GDM1 (cell line): ENCODE measurements at regions not wholly inside any gene's neighbourhood (a gene's known extent, or its start where the extent isn't known, plus 50 kb on each side); places are given as distances from the start of the nearest gene placed in this dataset.

Source experiments
- DNase-seq: peaks from one replicate; lab custom pipeline; 2025; lab: John Stamatoyannopoulos, UW

DNA sequence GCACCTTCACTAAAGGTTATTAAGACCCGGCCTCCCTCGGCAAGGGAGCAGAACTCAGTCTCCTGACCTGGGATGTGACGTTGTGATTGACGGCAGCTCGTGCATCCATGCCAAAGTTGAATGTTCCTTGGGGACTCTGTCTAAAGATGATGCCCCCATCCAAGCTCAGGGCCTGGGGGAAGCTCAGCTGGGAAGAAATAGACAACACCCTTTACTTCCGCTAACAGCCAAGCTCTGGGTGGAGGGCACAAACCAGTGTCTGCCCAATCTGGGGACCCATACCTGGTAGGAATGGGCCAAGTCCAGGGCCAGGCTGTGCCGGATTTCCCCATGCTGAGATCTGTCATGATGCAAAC lies 95.4 kb downstream of the RMI2 start:
- no peak for DNase-seq

DNA sequence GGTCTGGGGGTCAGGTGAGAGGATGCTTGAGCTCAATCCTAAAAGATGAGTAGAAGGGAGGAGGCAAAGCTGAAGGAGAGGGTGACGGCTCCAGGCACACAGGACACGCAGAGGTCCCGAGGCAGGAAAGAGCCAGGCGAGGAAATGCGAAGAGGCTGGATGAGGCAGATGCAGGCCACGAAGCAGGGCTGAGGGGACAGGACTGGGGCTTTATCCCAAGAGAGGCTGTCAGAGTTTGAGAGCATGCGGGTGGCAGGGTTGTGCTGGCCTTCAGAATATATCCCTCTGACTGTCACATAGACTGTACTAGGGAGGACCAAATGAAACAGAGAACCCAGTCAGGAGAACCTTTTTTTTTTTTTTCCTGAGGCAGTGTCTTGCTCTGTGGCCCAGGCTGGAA lies 100.2 kb downstream of the RMI2 start:
- no peak for DNase-seq

DNA sequence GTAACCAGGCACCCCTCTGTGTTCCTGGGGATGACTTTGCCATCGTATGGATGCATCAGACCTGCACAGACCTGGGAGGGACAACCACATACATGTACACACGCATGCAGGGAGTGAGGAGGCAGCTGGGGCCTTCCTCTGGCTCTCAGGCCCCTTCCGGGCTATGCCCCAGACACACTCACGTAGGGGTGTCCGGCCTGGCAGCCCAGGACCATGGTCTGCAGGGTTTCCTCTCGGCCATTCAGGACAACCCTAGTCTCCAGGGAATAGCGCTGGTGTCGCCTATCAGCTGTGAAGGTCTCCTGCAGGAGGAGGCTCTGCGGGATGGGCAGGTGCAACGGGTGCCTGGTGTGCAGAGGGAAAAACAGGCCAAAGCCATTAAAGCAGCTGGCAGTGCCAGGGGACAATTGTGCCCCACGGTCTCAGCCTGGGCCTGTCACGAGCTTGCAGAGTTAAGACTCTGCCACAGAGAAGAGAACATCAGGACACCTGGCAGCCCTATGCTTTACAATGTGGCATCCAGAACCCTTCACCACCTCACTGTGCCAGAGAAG lies 101.4 kb downstream of the RMI2 start:
- no peak for DNase-seq

DNA sequence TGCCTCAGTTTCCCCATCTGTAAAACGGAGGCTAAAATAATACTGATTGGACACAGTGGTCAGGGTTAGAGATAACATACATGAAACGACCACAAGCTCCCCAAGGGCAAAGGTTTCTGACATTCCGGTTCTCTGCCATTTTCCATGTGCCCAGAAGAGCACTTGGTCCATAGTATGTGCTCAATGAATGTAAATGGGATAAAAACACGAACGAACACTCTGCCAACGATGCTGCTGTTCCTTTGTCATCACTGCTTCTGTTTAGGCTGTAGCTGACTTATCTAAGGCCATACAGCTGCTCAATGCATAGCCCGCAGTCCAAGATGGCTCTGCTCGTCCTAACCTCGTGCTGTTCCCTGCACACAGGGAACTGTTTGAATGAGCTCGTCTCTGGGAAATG lies 102.0 kb downstream of the RMI2 start:
- no peak for DNase-seq

DNA sequence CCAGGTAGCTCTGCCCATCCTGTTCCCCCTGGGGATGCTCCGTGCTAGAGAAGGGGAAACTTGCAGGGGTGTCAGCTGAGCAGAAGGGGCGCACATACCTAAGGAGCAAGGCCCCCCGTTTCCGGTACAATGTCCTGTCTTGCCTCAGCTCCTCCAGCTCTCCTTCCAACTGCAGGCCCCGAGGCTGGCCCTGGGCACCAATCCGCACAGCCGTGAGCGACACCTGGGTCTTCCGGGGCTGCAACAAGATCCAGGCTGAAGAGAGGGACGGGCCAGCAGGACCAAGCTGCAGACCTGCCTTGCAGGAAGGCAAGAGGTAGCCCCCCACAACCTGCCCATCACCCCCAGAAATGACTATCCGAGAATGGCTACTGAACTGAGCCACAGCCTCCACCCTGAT lies 102.6 kb downstream of the RMI2 start:
- DNase-seq, result no peak

DNA sequence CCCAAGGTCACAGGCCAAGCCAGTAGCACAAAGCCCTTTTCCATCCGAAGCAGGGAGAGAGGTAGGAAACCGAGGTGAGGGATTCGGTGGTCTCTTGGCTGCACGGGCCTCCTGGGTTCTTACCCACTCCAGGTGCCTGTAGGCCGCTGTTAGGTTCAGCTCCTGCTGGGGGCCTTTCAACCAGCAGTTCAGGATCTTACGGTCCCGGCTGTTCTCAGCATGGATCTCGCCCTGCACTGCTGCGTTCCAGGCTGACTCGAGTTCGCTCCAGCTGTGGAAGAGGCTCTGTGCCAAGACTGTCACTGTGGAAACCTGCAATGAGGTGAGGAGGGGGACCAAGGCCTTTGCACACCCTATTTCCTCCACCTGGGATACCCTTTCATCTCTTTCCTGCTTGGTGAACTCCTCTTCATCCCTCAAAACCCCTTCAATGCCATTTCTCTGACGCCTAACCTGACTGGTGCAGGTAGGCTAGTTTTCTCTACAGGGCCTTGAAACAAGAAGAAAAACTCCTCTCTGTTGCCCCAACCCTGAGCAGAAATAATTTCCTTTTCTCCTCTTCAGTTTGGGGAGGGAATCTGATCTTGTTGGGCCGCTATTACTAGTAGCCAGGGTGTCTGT lies 103.6 kb downstream of the RMI2 start:
- DNase-seq, result no peak

DNA sequence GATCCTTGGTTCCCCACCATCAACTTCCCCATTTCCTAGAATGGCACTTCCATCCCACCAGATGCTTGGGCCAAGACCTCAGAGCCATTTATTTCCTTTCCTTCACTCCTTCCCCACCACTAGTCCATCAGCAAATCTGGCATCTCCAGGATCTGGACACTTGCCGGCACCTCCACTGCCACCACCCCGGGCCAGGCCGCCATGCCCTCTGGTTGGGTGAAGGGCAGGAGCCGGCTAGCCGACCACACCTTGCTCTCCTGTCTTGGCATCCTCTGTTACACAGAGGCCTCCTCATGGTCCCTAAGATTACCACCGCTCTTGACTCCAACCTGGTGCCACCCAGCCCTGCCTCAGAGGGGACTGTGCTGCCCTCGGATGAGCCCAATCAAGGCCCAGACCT lies 104.5 kb downstream of the RMI2 start:
- no peak for DNase-seq

DNA sequence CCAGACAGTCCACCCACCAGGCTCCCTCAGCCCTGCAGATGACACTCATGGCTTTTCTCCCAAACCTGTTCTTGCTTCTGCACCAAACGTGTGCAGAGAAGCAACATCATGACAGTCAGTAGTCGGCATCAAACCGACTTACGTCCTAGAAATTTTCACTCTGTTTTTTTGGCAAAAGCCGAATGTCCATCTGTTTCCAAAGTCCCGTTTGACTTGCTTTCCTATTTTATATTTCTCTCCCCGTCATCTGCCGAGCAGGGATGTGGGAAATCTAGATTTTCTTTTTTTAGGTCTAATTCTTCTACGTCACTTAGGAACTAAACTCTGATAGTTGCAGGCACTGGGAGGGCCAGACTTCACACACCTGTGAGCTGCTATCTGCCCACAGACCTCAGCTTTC lies 104.9 kb downstream of the RMI2 start:
- no peak for DNase-seq

DNA sequence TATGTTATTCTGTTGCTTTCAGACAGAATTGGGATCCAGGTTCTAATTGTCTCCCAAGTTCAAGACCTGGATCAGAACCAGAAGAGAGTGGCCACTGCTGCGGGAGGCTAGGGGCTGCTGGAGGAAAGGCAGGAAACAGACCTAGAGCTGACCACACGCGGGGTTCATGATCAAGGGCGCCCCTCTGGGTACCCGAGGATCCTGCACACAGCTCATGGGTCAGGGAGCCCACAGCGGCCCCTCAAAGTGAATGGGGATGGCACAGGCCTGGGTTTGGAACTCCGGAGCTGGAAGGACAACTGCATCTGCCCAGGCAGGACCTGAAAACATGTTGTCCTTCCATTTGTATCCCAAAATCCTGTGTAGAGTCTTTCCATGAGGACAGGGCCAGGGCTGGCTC lies 107.0 kb downstream of the RMI2 start:
- no peak for DNase-seq

DNA sequence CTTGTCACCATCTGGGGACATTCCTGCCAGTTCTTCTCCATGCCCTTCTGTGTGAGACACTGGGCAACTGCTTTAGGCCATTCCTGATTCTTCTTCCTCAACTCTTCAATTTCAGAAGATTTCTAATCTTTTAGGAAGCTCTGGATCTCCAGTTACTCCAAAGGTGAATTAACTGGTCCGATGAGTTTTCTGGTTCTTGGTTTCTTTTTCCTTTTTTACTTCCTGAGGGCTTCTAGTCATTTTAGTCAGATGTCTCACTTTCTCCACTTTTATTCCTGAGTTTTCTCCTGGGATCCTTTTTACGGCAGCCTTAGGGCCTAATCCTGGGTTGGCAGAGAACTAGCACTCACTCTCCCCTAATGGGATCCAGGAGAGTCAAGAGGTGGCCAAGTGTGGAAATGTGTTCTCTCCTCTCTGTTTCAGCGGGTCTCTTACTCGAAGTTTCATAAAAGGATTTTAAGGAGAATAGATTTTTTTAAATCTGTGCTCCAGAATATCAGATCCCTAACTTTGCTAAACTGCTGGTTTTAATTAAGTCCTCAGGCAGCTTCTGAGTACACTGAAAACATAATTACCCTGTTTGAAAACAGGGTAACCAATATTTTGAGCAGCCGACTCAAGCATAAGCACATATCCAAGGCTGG lies 107.6 kb downstream of the RMI2 start:
- no peak for DNase-seq

DNA sequence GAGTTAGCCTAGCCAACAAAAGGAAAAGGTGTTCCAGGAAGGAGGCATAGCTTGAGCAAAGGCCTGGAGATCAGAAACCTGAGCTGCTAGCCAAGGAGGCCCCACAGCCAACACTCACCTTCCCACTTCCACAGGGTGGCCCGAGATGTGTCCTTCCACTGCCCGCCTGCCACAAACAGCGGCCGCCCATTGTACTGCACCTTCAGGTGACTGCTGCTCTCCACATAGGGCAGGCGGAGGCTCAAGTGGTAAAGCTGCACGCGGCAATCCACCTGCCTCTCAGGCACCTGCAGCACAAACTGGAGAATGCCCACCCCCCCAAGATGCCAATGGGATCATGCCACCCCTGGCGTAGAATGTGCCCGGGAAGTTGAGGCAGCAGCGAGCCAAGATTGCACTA lies 111.5 kb downstream of the RMI2 start:
- no peak for DNase-seq

DNA sequence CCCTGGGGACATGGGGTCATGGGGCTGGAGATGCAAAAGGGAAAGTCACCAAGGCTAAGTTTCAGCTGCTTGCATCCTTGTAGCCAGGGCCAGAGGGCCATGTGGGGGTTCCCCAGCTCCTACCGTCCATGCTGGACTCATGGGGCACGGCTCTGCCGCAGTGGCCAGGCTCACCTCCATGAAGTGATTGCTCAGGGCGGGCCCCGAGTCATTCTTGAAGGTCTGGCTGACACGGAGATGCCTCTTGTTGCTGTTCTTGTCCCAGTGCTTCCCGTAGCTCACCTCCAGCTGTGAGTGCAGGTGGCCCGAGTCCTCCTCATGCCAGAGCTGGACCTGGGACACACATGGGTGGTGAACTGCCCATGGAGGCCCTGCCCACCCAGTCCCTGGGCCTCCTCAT lies 114.5 kb downstream of the RMI2 start:
- DNase-seq, result no peak

DNA sequence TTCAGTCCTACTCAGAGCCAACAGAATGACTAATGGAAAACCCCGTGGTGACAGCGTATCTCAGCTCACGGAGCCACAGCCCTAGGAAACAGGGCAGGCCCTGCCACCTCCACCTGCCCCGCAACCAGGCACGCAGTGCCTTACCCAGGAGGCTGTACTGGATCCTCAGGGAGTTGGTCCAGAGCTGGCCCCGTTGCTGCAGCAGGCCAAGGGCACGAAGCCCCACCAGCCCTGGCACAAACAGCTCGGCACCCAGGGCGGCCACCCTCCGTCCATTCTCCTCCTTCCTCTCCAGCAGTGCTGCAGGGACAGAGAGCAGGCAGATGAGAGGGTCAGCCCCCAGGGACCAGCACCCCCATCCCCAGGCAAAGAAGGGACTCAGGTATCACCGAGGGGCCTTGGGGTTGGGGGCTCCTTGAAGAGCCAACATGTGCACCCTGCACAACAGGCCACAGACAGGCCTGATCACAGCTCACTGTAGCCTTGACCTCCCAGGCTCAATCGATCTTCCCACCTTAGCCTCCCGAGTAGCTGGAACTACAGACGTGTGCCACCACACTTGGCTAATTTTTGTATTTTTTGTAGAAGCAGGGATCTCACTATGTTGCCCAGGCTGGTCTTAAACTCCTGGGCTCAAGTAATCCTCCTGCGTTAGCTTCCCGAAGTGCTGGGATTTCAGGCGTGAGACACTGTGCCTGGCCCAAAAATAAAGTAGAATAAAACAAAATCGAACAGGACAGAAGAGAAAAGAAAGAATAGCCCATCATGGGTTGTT lies 115.7 kb downstream of the RMI2 start:
- no peak for DNase-seq

DNA sequence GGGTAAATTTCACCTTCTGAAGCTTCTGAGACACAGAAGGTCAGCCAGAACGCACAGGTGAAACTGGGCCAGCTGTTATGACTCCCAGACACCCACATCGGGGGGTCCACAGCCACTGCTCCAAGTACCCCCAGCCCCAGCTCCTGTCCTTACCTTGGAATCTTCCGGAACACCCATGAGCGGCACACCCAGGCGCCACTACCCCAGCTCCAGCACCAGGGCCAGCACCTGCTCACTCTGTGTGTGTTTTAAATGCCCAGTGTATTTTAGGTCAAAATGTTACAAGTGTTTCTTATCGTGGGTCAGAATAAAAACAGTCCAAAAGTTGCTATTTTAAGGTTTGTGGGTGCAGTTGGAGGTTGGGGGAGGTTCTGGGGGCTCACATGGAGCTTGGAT lies 116.3 kb downstream of the RMI2 start:
- DNase-seq, result no peak

DNA sequence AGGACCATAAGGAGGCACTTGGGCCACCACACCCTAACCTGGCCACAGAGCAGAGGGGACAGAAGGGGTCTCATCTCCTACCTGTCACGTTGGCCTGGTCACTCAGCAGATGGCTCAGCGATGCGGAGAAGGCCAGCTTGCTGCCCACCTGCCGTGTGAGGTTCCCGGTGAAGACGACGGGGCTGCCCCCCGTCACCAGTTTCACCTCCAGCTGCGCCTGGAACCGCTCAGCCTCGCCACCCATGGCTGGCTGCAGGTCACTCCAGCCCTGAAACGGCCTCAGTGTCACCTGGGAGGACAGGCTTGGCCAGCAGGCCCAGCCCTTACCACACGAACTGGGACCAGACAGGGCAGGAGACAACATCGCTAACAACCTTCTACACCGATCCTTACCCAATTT lies 116.8 kb downstream of the RMI2 start:
- DNase-seq, result no peak

DNA sequence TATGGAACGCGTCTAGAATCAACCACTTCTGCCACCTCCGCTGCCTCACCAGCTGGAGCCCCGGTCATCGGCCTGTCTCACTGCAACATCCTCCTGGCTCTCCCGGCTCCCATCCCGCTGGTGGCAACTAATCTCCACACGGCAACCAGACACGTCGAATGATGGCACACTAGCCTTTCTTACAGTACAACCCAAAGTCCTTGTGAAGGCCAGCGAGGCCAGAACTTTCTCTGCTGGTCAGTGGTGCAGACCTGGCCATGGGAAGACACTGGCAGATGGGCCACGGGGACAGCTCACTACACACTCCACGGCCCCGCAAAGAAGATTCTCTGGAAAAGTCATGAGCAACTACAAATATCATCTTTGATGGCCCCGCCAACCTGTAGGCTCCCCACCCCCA lies 117.6 kb downstream of the RMI2 start:
- DNase-seq, result no peak

DNA sequence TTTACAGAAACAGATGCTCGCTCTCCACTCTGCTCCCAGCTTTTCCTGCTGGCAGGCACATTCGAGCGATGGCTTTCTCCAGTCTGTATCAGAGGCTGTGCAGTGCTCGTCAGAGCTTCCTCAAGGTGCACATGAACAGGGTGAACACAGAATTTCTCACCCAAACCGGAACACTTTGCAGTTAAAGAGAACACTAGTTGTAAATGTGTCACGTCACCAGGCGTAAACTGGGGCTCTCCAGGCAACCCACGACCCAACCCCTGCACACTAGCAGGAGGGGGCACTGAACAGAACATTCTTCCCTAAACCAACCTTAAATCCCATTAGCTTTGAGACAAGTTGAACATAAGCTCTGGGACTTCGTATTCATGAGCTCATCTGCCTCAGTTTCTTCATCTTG lies 119.0 kb downstream of the RMI2 start:
- no peak for DNase-seq

DNA sequence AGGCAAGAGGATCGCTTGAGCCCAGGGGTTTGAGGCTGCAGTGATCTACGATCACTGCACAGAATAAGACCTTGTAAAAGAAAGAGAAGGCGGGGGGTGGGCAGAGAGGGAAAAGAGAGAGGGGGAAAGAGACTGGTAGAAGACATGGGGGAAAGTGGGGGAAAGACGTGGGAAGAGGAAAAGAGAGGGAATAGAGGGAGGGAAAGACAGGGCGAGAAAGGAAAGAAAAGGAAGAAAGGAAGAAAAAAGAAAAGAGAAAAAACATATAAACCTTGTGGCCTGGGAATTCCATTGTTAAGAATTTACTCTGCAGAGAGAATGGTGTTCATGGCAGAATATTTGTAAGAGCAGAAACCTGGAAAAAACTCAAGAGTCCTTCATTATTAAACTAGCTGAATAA lies 120.4 kb downstream of the RMI2 start:
- DNase-seq, result no peak

DNA sequence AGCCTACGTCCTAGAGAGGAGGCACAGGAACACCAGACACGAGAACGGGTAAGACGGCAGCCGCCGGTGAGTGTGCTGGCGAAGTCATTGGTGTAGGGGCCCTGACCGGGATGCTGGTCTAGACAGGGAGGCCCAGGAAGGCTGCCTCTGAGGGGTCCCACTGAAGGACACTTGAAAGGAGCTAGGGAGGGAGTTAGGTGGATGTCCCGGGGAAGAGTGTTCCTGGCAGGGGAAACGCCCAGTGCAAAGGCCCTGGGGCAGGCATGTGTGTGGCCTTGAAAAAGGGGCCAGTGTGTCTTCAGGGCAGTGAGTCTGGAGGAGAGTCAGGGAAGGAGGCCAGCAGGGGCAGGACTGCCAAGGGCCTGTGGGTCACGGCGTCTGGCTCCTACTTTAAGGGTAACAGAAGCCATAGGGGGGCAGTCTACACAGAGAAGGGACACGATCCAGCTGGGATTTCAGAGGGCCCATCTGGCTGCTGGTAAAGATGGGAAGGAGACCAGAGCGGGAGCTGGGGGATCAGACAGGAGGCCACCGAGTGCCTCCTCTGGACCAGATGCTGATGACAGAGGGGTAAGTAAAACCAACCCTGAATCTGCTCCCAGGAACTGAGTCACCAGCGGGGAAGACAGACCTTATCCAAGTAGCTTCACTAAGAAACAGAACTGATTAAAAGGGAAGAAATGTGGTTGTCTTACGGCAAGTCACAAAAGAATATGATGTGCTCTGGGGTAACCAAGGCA lies 115.9 kb downstream of the LITAF start:
- DNase-seq, result no peak

DNA sequence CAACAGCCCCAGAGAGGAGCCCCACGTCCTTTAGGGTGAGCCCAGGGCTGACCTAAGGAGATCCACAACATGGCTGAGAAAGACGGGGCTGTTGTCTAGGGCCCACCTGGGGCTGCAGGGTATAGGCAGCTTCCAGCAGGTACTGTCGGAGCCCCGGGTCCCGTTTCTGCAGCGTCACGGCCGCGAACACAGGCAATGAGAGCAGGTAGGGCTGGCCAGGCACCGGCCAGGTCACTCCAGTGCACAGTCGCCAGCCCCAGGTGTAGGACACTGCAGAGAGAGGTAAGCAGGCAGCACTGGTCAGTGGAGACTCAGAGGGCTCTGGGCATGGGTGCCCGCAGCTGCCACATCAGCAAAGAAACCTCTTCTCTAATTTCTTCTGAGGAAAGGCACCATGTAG lies 115.2 kb downstream of the LITAF start:
- DNase-seq, result no peak

DNA sequence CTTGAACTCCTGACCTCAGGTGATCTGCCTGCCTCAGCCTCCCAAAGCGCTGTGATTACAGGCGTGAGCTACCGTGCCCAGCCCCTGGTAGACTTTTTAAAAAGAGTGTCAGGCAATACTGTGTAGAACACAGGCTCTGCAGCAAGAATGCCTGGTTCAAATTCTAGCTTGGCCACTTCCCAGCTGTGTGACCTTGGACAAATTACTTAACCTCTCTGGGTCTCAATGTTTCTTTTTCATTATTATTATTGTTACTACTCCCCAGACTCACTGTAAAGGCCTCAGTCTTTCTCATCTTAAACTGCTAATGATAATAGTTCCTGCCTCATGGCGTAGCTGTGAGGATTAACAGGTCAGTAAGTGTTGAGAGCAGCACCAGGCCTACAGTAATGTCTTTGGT lies 114.3 kb downstream of the LITAF start:
- no peak for DNase-seq

DNA sequence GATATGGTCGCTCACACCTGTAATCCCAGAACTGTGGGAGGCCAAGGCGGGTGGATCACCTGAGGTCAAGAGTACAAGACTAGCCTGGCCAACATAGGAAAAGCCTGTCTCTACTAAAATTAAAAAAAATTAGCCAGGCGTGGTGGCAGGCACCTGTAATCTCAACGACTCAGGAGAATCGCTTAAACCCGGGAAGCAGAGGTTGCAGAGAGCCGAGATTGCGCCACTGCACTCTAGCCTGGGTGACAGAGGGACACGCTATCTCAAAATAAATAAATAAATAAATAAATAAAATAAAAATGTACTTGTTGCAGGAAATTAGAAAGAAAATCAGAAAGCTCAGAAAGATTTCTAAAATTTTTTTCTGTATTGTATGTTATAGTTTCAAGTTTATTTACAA lies 113.9 kb downstream of the LITAF start:
- no peak for DNase-seq

DNA sequence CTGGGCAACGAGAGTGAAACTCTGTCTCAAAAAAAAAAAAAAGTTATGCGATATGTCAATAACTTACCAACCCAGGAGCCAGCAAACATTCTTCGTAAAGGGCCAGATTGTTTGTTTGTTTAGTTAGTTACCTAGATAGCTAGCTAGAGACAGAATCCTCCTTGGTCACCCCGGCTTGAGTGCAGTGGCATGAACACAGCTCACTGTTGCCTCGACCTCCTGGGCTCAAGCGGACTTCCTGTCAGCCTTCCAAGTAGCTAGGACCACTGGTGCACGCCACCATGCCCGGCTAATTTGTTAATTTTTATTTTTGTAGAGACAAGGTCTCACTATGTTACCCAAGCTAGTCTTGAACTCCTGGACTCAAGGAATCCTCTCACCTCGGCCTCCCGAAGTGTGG lies 113.0 kb downstream of the LITAF start:
- no peak for DNase-seq
